Fibroblast of the conjunctiva (primary cell): ENCODE measurements at regions not wholly inside any gene's neighbourhood (a gene's known extent, or its start where the extent isn't known, plus 50 kb on each side); places are given as distances from the start of the nearest gene placed in this dataset.
"Not testable (repeated sequence)": the region's sequence is repeated elsewhere in the genome, so short reads cannot be mapped to it uniquely, and the experiment has no call there.

Experiments
- DNase-seq: peaks from one replicate; pipeline ENCODE4 v3.0.0-alpha.2; 2010; ENCODE audit warnings: low read depth

DNA sequence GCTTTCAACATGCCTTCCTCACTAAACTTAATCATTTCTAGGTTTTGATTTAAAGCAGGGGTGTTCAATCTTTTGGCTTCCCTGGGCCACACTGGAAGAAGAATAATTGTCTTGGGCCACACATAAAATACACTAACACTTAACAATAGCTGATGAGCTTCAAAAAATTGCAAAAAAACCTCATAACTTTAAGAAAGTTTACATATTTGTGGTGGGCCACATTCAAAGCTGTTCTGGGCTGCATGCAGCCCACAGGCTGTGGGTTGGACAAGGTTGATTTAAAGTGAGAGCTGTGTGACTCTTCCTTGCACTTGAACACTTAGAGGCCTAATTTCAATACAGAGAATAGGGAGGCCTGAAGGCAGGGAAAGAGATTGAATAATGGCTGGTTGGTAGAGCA lies 598.3 kb downstream of the EFNA5 start:
- DNase-seq = no peak

DNA sequence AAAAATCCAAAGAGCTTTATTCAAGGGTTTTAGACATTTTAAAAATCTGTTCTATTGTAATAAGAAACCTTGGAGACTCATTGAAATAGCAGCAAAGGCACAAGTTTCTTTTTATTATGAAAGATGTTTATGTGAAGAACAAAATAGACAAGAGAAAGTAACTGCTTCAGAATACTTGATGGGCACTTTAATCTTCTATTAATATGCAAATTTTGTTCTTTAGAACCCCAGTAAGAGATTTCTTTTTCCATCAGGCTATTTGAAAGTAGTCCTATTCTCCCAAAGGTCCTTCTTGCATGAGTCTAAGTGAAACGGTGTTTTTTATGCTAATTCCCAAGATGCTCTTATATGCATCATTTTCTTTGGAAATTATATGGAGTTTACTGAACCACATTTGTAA lies 602.0 kb downstream of the EFNA5 start:
- no peak for DNase-seq

DNA sequence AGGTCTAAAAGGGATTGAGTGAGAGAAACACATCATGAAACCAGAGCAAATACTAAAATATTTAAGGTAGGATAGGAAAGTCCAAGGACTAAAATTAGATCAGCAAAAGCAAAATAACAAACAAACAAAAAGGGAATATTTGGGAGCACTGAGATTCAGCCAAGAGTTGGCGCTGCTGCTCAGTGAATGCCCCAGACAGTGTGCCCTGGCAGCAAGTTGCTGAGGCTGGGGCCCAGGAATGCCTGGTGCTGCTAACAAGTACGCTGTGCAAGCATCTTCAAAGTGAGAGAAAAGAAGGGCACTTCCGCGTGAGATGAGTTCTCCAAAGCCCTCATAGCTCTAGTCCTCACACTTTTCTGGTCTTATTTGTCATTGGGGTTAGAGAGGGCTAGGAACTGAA lies 603.3 kb downstream of the EFNA5 start:
- DNase-seq = no peak

DNA sequence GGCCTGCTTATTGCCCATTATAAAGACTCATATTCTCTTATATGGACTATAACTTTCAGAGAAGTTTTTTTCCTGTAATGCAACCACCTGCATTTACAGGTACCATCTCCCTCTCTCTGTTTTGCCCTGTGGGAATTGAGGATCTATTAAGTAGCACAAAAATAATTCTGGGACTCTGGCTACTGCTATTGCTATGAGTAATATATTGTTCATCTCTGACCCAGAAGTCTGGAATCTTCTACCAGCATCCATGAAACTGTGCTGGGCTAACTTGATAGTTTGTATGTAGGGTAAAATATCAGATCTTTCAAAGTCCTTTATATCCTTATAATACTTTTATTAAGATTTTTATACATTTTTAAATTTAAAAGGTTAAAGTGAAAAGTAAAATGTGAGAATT lies 607.2 kb downstream of the EFNA5 start:
- DNase-seq = no peak

DNA sequence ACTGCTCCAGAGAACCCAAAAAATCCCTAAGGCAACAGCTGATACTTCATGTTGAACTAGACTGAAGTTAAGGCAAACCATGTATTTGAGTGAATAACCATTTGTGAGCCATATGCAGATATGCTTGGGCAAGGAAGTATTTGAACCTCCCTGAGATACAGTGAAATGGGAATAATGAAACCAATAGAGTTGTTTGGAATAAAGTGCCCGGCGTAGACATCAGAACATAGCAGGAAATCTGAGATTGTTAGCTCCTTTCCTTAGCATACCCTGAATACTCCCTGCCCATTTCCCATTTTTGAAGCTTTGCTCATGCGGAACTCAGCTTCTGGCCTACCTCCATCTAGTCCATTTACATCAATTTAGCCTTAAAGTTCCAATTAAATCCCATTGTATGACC lies 611.9 kb downstream of the EFNA5 start:
- no peak for DNase-seq

DNA sequence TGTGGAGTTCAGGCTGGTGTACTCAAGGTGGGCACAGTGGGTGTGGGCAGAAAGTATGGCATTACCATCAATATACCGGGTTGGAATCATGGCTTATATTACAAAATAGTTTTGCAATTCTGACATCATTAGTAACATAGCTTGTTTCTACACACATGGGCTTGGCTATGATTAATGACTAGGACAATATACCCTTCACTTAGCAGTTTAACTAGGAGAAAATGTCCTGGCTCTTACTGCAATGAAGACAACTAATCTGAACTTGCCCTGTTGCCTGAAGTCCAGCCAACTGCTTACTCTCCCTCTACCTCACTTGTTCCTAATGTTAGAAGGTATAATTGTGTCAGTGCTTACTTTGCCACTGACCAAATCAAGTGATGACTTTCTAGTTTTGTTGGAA lies 612.5 kb downstream of the EFNA5 start:
- no peak for DNase-seq

DNA sequence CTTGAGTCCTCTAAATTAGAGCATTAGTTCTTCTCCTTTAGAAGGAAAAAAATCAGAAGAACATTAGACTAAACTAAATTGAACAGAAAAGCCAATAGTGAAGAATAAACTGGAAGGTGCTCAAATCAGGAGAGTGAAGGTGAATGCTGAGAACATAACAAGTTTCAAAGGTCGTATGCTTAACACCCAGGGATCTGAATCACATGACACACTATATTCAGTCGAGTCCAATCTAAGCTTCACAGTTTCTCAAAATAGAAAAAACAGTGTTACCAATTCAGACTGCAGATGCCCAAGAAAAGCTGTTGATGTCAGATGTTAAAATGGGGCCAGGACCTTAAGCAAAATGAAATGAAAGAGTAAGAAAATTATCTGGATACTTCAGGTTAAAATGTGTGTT lies 614.5 kb downstream of the EFNA5 start:
- no peak for DNase-seq

DNA sequence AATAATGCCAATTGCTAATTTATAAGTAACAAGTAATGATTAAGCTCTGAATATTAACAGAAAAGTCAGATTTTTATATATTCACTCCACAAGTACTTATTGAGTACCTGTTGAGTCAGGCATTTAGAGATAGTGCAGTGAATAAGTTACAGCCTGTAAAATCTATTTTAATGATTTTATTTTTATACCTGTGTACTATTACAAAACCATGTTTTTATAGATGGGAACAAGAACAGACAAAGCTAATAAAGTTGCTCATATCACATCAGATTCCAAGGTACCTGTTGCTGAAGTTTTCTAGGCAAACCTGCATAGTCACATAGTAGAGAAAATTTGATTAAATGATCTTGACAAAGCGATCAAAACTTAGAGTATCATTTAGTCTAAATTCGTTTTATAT lies 623.7 kb downstream of the EFNA5 start:
- DNase-seq = no peak

DNA sequence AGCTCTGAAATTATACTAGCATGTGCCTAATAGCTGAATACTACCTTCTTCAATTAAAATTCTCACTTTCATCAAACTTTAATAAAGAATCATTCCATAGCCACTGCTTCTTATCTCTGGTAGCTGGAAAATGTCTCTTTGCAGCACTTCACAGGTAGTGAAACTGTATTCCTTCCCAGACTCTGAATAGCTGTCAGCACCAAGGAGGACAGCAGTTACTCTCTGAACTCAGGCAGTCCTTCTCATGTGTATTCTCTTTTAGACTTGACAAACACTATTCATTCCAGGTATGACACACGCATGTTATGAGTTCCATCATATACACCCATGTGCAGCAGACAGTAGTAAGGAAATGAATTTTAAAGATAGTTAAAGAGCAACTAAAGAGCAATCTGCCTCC lies 627.1 kb downstream of the EFNA5 start:
- no peak for DNase-seq

DNA sequence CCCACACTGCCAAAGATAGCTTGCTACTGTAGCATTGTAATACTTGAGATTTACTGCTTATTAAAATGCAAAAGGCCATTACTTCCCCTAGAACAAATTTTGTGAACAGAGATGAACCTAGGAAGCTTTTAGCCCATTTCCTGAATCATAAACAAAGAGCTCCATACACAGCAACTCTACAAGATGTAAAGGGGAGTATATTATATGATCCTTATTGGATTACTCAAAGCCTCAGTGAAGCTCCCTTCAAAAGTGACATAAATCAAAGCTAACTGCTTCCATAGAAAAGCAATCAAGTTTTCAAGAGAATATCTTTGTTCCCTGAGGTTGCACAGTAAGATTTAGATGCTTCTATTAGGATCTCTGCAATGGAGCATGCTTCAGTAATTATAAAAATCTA lies 629.8 kb downstream of the EFNA5 start:
- no peak for DNase-seq

DNA sequence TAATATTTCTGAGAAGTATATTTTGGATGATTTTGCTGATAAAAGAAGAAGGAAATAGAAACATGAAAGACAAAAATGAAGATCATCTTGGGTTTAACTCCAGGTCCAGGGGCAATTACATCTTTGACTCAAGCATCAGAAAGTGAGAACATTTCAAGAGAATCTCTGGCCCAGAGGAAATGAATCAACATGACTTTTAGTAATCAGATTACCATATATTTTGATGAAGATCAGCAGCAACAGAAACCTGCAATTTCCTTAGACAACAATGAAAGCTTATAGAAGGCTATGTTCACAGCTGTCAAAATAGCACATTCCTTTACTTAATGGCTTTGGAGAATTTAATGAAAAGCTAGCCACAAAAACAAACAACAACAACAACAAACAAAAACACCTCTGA lies 638.1 kb downstream of the EFNA5 start:
- no peak for DNase-seq

DNA sequence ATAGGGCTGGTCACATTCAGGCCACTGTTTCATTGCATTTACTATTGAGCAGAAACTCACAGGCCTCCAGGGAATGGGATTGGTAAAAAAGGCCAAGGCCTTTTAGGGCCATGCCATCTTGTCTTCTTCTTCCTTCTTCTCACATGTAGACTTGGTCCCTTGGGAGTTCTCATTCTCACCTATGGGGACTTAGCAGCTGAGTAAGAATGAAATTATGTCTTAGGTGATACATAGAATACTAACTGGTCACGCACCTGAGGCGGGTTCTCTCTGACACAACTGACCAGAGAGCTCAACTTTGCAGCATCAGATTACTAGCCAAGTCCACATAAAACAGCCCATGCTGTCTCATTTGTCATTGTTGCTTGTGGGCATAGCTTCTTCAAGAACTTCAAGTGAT lies 641.8 kb downstream of the EFNA5 start:
- DNase-seq = no peak

DNA sequence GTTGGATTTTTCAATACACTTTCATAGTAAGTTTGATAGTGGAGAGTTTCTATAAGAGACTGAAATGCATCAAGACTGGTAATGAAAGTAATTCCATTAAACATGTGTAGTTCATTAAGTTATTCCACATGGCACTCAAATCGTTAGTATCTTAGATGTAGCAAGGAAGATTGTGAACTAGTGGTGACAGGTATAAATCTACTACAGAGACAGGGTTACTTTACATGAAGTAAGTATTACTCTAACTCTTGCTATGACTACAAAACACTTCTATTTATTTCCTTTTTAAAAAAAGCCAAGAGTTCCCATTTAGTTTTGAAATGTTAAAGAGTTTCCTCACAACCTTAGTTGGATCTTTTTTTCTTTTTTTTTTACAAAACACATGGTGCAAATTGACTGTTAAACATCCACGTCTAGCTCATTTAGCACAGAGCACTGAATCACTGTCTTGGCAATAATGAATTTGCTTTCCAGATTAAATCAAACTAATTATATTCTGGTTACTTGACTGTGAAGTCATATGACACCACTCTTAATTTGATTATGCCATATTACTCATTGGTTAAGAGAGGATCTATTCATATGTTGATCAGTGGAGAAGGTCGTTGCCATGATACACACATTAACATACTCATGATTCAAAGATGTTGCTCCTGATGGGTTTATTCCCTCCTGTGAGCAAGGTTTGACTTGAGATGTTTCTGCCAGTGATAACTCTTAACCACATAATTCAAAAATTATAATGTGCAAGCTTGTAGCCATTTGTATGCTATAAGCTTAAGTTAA lies 644.8 kb downstream of the EFNA5 start:
- DNase-seq = no peak

DNA sequence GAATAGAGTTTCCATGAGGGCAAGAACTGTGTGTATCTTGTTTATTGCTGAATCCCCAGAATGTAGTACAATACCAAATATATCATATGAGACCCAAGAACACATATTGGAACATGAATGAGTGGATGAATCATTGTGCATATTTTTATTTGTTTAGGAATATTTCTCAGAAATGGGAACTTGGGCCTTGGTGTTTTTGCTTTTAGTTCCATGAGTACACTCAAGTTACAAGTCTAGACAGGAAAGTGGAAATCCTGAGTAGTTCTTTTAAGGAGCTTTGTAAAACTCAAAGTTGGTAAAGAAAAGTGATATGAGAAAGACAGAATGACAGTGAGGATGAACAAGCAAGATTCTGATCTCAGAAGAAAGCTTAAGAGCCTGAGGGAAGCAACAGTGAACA lies 647.0 kb downstream of the EFNA5 start:
- no peak for DNase-seq

DNA sequence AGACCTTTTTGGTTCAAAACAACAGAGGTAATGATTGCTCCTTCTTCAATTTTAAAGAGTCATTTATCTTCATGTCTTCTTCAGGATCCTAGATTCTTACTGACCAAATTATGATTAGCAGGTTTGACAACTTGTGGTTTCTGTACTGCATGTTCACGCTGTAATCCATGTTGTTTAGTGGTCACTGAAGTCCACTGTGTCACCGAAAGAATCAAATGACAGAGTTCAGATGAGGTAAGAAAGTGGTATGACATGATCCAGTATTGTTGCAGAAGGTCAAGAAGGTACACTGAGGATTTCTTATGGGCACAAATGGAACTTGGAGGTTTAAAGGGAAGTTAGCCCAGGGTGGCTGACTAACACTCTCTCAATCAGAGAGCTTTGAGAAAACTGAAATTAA lies 649.2 kb downstream of the EFNA5 start:
- no peak for DNase-seq

DNA sequence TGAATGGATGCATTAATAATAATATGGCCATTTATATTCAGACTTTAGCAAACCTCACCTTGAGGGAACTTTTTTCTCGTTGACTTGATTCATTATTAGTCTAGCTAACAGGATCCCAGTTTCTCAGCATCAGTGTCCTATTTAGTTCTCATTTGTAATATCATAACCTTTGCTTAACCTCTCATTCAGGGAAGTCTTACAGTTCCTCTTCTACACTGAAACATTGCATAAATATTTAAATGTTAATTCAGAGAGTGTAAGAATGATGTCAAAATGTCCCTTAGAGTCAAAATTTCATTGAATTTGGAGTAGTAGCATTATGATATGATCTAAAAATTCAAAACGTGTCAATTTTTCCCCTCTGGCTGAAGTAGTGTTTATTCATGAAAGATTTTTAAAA lies 650.1 kb downstream of the EFNA5 start:
- DNase-seq = no peak

DNA sequence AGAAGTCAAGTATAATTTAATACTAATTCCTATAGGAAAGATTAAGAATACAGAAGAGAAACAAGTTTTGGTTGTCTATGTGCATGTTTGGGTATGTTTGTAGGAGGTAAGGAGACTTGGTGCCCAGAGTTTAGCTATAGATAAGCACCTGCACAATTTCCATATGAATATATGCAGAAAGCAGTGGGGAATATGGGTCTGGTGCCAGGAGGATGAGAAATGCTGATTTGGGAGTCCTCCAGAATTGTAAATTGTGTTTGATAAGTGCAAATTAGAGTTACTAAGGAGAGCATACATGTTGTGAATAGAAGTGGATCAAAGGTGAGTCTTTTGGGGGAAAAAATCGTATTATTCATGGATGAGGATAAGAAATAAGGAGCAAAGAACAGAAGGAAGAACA lies 653.1 kb downstream of the EFNA5 start:
- DNase-seq = no peak

DNA sequence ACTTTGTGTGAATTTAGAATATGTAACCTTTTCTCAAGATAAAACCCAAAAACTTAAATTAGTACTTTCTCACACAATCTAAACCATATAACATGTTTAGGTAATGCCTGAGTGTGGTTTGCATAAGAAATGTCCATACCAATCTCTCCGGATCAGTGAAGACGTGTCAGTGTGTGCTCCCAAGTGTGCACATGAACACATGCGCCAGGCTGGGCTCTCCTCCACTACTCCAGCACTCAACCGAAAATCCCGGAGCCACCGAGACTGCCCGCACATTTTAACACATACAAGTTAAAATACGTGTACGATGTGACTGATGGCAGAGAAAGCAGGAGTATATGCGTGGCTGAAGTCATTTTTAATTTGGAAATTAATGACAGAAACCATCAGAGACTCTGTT lies 658.4 kb downstream of the EFNA5 start:
- DNase-seq = no peak

DNA sequence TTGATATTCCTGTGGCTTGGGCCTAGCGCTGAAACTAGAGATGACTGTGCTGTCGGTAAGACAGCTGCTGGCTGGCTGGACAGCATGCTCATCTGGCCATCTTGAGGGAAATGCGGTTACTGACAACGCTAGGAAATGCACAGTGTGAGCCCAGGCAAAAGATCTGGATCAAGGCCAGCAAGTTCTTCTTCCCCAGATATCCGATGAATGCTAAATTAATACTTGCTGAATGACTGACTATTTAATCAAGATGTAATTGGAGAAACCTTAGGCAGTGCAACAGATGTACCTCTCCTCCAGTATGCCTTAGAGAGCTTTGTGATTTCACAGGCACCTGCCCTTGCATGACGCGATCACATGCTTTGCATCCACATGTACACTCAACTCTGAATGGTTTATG lies 659.1 kb downstream of the EFNA5 start:
- no peak for DNase-seq

DNA sequence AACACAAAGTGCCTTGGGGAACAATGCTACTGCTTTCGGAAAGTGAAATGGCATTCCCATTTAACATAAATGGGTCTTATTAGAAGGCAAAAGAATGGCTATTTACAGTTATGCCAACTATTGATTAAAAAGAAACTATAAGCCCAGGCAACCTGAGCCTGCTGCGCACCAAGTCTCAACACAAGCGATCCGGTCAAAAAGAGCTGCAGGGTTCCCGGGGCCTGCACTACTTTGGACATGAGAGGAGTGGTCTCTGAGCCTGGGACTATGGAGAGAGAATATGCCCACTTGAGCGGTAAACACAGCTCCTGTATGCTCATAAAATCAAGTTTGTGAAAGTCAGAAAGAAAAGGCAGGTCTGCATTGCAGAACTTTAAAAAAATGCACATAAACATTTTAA lies 660.7 kb downstream of the EFNA5 start:
- no peak for DNase-seq

DNA sequence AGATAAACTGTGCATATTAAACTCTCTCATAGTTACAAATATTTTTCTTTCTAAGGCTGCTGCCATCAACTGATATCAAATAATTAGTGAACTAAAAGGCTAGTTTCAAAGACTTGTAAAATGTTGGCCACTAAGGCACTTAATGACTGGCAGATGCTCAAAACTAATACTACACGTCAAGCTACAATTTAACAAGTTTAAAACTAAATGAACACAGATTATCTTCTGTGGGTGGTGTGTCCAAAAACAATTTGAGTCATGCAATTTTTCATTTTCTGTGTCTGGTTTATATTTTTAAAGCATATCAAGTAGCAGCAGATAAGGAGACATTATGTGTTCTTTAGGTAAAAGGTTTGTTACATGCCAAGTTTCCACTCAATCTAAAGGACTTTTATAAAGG lies 665.1 kb downstream of the EFNA5 start:
- DNase-seq = no peak

DNA sequence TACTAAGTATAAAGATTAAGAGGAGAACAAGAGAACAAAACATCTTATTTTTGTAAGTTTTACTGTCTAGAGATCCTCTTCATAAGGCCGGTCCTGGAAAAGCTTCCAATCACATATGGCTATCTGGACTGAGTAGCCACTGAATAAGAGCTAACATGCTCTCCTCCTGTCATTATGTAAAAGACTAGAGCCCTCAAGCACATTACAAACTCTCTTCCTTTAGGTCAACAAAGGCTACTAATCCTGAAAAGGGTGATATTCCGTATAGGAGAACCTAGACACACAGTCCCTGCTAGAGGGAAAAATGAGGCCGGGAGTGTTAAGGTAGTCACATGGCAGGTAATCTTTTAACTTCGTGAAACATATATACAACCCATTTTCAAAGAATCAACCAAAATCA lies 665.6 kb downstream of the EFNA5 start:
- DNase-seq = no peak

DNA sequence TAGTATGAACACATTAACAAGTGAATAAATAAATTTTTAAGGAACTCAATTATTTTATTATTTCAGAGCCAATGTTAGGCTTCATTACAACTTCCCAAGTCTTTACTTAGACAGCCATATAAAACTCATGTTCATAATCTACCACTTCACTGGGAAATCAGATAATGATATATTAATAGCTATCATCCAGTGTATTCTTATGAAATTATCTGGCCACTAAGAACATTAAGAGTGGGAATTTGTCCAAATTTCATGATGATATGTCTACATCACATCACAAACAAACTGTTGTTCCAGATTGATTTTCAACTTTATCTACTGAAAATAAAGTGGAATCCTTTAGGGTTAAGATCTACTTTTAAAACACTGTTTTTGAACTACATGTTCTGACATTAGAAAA lies 668.6 kb downstream of the EFNA5 start:
- no peak for DNase-seq

DNA sequence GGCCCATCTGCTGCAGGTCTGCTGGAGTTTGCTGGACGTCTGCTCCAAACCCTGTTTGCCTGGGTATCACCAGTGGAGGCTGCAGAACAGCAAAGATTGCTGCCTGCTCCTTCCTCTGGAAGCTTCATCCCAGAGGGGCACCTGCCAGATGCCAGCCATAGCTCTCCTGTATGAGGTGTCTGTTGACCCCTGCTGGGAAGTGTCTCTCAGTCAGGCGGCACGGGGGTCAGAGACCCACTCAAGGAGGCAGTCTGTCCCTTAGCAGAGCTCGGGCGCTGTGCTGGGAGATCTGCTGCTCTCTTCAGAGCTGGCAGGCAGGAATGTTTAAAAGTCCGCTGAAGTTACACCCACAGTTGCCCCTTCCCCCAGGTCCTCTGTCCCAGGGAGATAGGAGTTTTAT lies 671.2 kb downstream of the EFNA5 start:
- not testable (repeated sequence) for DNase-seq

DNA sequence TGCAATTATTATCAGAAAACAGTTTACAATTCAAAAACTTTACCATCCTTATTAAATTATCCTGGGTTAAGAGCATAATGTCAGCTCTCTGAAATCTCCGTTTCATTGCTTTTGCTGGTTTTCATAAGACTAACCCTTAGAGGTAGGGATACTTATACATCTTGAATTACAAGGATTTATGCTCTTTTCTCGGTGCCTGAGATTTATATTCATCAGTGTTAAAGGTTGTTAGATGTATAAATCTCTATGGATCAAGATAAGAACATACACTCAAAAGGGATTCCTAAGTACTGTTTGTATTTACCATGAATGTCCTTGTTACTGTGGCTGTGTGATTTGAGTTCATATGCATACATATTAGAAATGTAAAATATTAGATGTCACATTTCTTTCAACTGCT lies 684.7 kb downstream of the EFNA5 start:
- no peak for DNase-seq
